B cell (primary cell): ENCODE measurements at regions not wholly inside any gene's neighbourhood (a gene's known extent, or its start where the extent isn't known, plus 50 kb on each side); places are given as distances from the start of the nearest gene placed in this dataset.

Experiments used
- EZH2 ChIP-seq: IDR thresholded peaks from 2 replicates; pipeline ENCODE4 v1.6.1; 2012; ENCODE audit warnings: borderline replicate concordance, low read depth, mild to moderate bottlenecking, moderate library complexity, low read length; ENCODE audit not compliant: insufficient read depth, poor library complexity, severe bottlenecking
- TF ChIP-seq, protein P1 (sequence below): fragments of 200-600 bp; IDR thresholded peaks from one replicate; pipeline ENCODE4 v1.8.0; 2022; ENCODE audit warnings: antibody characterized with exemption, mild to moderate bottlenecking

- TF ChIP-seq, protein P1, sequence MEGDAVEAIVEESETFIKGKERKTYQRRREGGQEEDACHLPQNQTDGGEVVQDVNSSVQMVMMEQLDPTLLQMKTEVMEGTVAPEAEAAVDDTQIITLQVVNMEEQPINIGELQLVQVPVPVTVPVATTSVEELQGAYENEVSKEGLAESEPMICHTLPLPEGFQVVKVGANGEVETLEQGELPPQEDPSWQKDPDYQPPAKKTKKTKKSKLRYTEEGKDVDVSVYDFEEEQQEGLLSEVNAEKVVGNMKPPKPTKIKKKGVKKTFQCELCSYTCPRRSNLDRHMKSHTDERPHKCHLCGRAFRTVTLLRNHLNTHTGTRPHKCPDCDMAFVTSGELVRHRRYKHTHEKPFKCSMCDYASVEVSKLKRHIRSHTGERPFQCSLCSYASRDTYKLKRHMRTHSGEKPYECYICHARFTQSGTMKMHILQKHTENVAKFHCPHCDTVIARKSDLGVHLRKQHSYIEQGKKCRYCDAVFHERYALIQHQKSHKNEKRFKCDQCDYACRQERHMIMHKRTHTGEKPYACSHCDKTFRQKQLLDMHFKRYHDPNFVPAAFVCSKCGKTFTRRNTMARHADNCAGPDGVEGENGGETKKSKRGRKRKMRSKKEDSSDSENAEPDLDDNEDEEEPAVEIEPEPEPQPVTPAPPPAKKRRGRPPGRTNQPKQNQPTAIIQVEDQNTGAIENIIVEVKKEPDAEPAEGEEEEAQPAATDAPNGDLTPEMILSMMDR = no peak
- TF ChIP-seq EZH2 = no peak
These were observed 172.3 kb upstream of the NREP start for GRCh38 chr5:111929261-111929660.
